Trophoblast cell (in vitro differentiated cells and primary cell): ENCODE measurements at regions not wholly inside any gene's neighbourhood (a gene's known extent, or its start where the extent isn't known, plus 50 kb on each side); places are given as distances from the start of the nearest gene placed in this dataset.
"Not testable (repeated sequence)": the region's sequence is repeated elsewhere in the genome, so short reads cannot be mapped to it uniquely, and the experiment has no call there.

Experiments used
- DNase-seq, 2 donors: peaks; one replicate each; pipeline ENCODE4 v3.0.0-alpha.2; 2016
- H2AFZ ChIP-seq: 2 replicates; pipeline ENCODE4 v1.6.1; 2013; ENCODE audit warnings: low read length, moderate library complexity, mild to moderate bottlenecking; ENCODE audit not compliant: insufficient read depth, poor library complexity
- H2AK5ac ChIP-seq: 2 replicates; pipeline ENCODE4 v1.6.1; 2013; ENCODE audit warnings: mild to moderate bottlenecking, low read length
- H2BK120ac ChIP-seq: 2 replicates; pipeline ENCODE4 v1.6.1; 2013; ENCODE audit warnings: low read length, mild to moderate bottlenecking, moderate library complexity; ENCODE audit not compliant: insufficient read depth, poor library complexity
- H2BK12ac ChIP-seq: 2 replicates; pipeline ENCODE4 v1.6.1; 2013; ENCODE audit warnings: mild to moderate bottlenecking, low read length, moderate library complexity
- H2BK5ac ChIP-seq: 2 replicates; pipeline ENCODE4 v1.6.1; 2013; ENCODE audit warnings: low read length, low read depth, moderate library complexity, mild to moderate bottlenecking; ENCODE audit not compliant: poor library complexity
- H3K14ac ChIP-seq: 2 replicates; pipeline ENCODE4 v1.6.1; 2013; ENCODE audit warnings: mild to moderate bottlenecking, low read length
- H3K18ac ChIP-seq: 2 replicates; pipeline ENCODE4 v1.6.1; 2013; ENCODE audit warnings: mild to moderate bottlenecking, low read length
- H3K23ac ChIP-seq: 2 replicates; pipeline ENCODE4 v1.6.1; 2013; ENCODE audit warnings: low read length
- H3K27ac ChIP-seq: 2 replicates; pipeline ENCODE4 v1.5.1; 2013; ENCODE audit warnings: low read depth, mild to moderate bottlenecking, inconsistent platforms, low read length, moderate library complexity
- H3K27me3 ChIP-seq: 2 replicates; pipeline ENCODE4 v1.6.1; 2013; ENCODE audit warnings: inconsistent platforms, mild to moderate bottlenecking, low read length, moderate library complexity; ENCODE audit not compliant: insufficient read depth
- H3K36me3 ChIP-seq, 2 experiments: 1 replicate in 1 of 2; 2 replicates in 1 of 2; pipeline ENCODE4 v1.6.1; 2013; ENCODE audit warnings: low read length in 2 of 2, mild to moderate bottlenecking in 2 of 2, moderate library complexity in 1 of 2; ENCODE audit not compliant: insufficient read depth in 2 of 2, control insufficient read depth in 1 of 2
- H3K4ac ChIP-seq: 2 replicates; pipeline ENCODE4 v1.6.1; 2013; ENCODE audit warnings: low read depth, mild to moderate bottlenecking, low read length, moderate library complexity
- H3K4me1 ChIP-seq, 2 experiments: 1 replicate in 1 of 2; 2 replicates in 1 of 2; pipeline ENCODE4 v1.6.1; 2013; ENCODE audit warnings: low read length in 2 of 2, mild to moderate bottlenecking in 2 of 2, moderate library complexity in 1 of 2; ENCODE audit not compliant: insufficient read depth in 2 of 2, control insufficient read depth in 1 of 2
- H3K4me2 ChIP-seq: 2 replicates; pipeline ENCODE4 v1.6.1; 2013; ENCODE audit warnings: inconsistent platforms, mild to moderate bottlenecking, low read length, moderate library complexity
- H3K4me3 ChIP-seq: 2 replicates; pipeline ENCODE4 v1.5.1; 2013; ENCODE audit warnings: mild to moderate bottlenecking, low read depth, low read length, inconsistent platforms
- H3K79me1 ChIP-seq: one replicate; pipeline ENCODE4 v1.6.1; 2013; ENCODE audit warnings: low read length
- H3K79me2 ChIP-seq: 2 replicates; pipeline ENCODE4 v1.6.1; 2013; ENCODE audit warnings: low read length, mild to moderate bottlenecking; ENCODE audit not compliant: control insufficient read depth, insufficient read depth, poor library complexity
- H3K9ac ChIP-seq: 2 replicates; pipeline ENCODE4 v1.6.1; 2013; ENCODE audit warnings: mild to moderate bottlenecking, low read length
- H3K9me3 ChIP-seq: 2 replicates; pipeline ENCODE4 v1.6.1; 2013; ENCODE audit warnings: low read depth, mild to moderate bottlenecking, control low read depth, inconsistent platforms, low read length; ENCODE audit not compliant: insufficient read depth
- H4K12ac ChIP-seq: 2 replicates; pipeline ENCODE4 v1.6.1; 2013; ENCODE audit warnings: low read depth, mild to moderate bottlenecking, low read length, moderate library complexity
- H4K8ac ChIP-seq: 2 replicates; pipeline ENCODE4 v1.6.1; 2013; ENCODE audit warnings: low read depth, mild to moderate bottlenecking, low read length, moderate library complexity
- H4K91ac ChIP-seq: one replicate; pipeline ENCODE4 v1.6.1; 2013; ENCODE audit warnings: low read depth, mild to moderate bottlenecking, low read length, moderate library complexity
- WGBS: extraction: QIAGEN DNeasy Blood & Tissue Kit; methylation state at CpG from one replicate; pipeline ENCODE4 v1.1.7; 2013; ENCODE audit warnings: missing lambda C conversion rate; ENCODE audit not compliant: insufficient read length, insufficient coverage; ENCODE audit errors: extremely low coverage; 5-methylcytosine and 5-hydroxymethylcytosine counted together

DNA sequence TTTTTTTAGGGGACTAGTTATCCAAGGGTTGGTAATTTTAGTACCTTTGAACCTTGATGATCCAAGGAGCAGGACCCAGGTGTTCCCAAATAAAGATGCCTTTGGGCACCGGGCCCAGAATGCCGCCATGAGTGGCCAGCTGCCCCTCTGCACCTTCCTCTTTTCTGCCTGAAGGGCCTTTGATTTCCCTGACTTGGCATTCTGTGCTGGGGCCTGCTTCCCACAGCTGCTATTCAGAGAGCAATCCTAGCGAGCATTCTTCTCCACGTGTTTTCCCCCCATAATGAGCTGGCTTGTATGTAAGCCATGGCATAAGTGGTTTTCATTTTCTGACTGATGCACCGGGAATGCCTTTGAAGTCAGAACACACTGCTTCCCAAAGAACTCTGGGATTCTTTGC lies 77.6 kb upstream of the FAM72C start:
- not testable (repeated sequence) for H3K36me3 ChIP-seq, H3K9ac ChIP-seq, H3K4me2 ChIP-seq, H4K91ac ChIP-seq, H4K12ac ChIP-seq, H2BK5ac ChIP-seq, H3K18ac ChIP-seq, H3K79me2 ChIP-seq, H3K27ac ChIP-seq, H2AK5ac ChIP-seq, H4K8ac ChIP-seq, H2AFZ ChIP-seq, H3K4me3 ChIP-seq, H3K23ac ChIP-seq, DNase-seq, H2BK12ac ChIP-seq, H3K9me3 ChIP-seq, H3K27me3 ChIP-seq, H3K4ac ChIP-seq, H3K14ac ChIP-seq, H3K4me1 ChIP-seq, H2BK120ac ChIP-seq, H3K79me1 ChIP-seq
- no CpG with 5 or more reads among the region's 5 CpGs for WGBS

DNA sequence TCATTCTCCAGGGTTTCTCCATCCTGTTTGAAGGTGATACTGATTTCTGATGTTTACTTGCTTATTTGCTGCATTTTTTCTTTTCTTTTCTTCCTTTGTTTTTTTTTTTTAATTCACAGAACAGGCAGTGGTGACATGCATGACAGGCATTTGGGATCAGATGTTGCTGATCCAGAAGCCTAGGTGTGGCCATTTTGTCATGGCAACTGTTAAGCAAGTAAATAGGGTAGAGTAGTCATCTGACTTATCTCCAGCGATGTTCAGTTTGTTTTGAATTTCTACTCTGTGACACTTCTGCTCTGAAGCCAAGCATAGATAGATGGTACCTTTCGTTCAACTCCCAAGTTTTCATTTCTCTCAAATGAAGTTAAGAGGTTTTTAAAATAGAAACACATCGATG lies 74.9 kb upstream of the FAM72C start:
- not testable (repeated sequence) for H2BK12ac ChIP-seq, H3K23ac ChIP-seq
- WGBS: no CpG with 5 or more reads among the region's 3 CpGs

GRCh38 chr1:144045751-144046546 lies 74.2 kb upstream of the FAM72C start:
- not testable (repeated sequence) for H2BK120ac ChIP-seq, H3K4ac ChIP-seq, H2BK12ac ChIP-seq, H3K4me1 ChIP-seq, H3K79me2 ChIP-seq, H3K27ac ChIP-seq, H3K79me1 ChIP-seq, H3K4me2 ChIP-seq, H3K27me3 ChIP-seq, H3K18ac ChIP-seq, H3K9me3 ChIP-seq, H4K91ac ChIP-seq, H2BK5ac ChIP-seq, H2AK5ac ChIP-seq, H3K14ac ChIP-seq, H3K4me3 ChIP-seq, H3K23ac ChIP-seq, H3K36me3 ChIP-seq, H2AFZ ChIP-seq, H3K9ac ChIP-seq, H4K8ac ChIP-seq, H4K12ac ChIP-seq
- WGBS: no CpG with 5 or more reads among the region's 13 CpGs
- peak; percentile 28 to 66 for DNase-seq

More for the DNA sequence above, 74.9 kb upstream of the FAM72C start:
- not testable (repeated sequence) for H2BK5ac ChIP-seq, H4K91ac ChIP-seq, H3K4me3 ChIP-seq, H3K79me2 ChIP-seq, H3K9me3 ChIP-seq, H2AK5ac ChIP-seq, DNase-seq, H3K4me1 ChIP-seq, H3K18ac ChIP-seq, H3K79me1 ChIP-seq, H3K4ac ChIP-seq, H3K27ac ChIP-seq, H3K4me2 ChIP-seq, H4K8ac ChIP-seq, H2BK120ac ChIP-seq, H3K27me3 ChIP-seq, H3K36me3 ChIP-seq, H4K12ac ChIP-seq, H2AFZ ChIP-seq, H3K9ac ChIP-seq, H3K14ac ChIP-seq

DNA sequence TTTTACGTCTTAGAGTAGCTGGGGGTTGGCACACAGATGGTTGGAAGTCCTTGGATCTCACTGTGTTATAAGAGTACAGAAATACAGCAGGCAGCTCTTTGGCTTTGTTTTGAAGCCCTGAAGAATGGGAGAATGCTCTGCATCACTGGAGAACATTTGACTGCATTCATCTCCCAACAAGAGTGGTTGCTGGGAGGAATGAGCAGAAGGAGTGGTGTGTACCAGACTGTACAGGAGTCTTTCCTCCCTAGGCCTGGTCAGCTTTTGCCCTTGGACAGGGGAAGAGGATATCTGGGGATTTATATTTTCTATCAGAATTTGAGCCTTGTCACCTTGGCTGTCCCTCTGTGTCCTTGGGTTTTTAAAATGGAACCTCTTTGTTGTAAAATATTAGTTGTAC lies 70.5 kb upstream of the FAM72C start:
- not testable (repeated sequence) for H2BK120ac ChIP-seq, DNase-seq, H3K79me2 ChIP-seq, H3K36me3 ChIP-seq, H3K4me2 ChIP-seq, H3K14ac ChIP-seq, H3K79me1 ChIP-seq, H3K9me3 ChIP-seq, H2BK5ac ChIP-seq, H2AK5ac ChIP-seq, H3K4me3 ChIP-seq, H4K8ac ChIP-seq, H4K91ac ChIP-seq, H3K4me1 ChIP-seq, H4K12ac ChIP-seq, H2AFZ ChIP-seq, H2BK12ac ChIP-seq, H3K4ac ChIP-seq, H3K27ac ChIP-seq, H3K27me3 ChIP-seq, H3K18ac ChIP-seq, H3K9ac ChIP-seq, H3K23ac ChIP-seq
- WGBS: no CpG with 5 or more reads among the region's 1 CpG
